OCI-M1 (cell line): ENCODE measurements at regions not wholly inside any gene's neighbourhood (a gene's known extent, or its start where the extent isn't known, plus 50 kb on each side); places are given as distances from the start of the nearest gene placed in this dataset.
A peak's percentile ranks its signal among the peaks of the same experiment; 100 is the strongest.

Experiments used
- DNase-seq: peaks from one replicate; lab custom pipeline; 2025; lab: John Stamatoyannopoulos, UW

GRCh38 chr12:126189856-126190255 is 1124.6 kb downstream of the AACS start:
- DNase-seq = no peak

DNA sequence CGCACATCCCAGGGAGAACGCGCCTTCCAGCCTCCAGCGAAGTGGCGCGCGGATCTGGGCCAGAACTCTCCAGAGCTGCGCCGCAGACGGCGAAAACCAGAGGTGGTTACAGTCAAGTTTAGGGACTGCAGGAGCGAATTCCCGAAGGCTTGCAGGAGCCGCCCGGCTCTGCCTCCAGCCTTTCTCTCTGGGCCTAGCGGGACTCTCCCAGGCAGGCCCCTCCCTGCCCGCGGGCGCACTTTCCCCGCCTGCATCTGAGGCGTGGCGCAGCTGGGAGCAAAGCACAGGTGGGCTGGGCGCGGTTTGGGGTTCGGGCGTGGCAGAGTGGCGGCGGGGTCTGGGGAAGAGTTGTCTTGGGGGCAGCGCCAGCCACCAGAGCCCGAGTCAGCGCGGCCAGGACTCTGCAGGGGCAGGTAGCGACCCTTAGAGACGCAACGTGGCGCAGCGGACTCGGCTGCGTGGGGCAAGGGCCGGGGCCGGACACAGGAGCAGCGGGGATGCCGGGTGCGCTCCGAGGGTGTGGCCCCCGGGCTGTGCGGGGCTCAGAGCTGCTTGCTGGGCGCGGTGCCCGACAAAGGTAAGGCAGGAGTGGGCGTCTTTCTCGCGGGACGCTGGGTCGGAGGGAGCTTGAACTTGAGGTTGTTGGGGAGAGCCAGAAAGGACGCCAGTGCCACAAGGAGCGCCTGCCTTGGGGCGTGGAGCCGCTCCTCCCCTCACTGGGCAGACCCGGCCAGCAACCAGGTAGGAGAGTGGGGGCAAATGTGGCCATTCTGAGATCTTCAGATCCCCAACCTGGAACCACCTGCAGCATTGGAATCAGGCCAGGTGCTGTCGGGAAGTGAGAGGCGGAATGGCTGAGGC is 1126.0 kb downstream of the AACS start:
- DNase-seq = no peak

DNA sequence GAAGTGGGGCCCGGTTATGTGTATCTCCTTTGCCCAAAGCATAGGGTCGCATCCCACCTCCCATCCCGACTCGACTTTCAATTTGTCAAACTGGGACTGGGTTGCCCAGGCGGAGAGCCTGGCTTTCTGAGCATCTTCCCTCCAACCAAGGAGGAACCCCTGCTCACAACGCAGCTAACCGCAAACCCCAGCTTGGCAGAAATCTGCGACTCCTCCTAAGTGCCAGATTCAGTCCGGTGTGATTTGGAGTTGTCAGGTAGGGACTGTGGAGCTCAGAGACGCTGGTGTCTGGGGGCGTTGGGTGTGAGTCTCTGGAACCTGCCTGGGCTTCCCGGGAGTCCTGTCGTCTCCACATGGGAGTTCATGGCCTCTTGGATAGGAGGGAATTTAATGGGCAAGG is 1126.7 kb downstream of the AACS start:
- no peak for DNase-seq

- peak; percentile 9 for DNase-seq
These were observed 1128.0 kb downstream of the AACS start for GRCh38 chr12:126193190-126193589.

DNA sequence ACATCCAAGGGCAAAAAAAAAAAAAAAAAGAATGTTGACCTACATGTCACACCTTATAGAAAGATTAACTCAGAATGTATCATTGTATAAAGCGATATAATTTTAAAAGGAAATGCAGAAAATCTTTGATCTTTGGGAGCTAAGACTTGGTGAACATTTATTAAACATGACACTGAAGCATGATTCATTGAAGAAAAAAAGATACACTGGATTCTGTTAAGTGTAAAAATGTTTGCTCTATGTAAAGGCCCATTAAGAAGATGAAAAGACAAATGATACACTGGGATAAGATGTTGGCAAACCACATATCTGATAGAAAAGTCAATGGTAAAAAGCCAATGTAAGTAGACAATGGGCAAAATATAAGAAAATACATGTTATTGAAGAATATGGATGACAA is 1131.0 kb downstream of the AACS start:
- DNase-seq = no peak

DNA sequence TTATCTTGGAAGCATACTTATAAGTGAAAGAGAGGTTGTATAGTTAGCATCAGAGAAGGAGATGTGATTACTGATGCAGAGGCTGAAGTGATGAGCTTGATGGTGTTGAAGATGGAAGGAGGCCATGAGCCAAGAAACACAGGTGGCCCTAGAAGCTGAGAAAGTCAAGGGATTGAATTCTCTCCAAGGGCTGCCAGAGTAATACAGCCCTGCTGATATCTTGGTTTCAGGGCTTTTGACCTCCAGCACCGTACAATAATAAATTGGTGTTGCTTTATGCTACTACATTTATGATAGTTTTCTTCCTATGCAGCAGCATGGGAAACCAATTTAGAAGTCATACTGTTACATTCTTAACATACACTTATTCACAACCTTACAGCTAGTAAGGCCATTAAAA is 1133.3 kb downstream of the AACS start:
- no peak for DNase-seq

GRCh38 chr12:126198966-126199692 is 1133.9 kb downstream of the AACS start:
- DNase-seq = no peak

DNA sequence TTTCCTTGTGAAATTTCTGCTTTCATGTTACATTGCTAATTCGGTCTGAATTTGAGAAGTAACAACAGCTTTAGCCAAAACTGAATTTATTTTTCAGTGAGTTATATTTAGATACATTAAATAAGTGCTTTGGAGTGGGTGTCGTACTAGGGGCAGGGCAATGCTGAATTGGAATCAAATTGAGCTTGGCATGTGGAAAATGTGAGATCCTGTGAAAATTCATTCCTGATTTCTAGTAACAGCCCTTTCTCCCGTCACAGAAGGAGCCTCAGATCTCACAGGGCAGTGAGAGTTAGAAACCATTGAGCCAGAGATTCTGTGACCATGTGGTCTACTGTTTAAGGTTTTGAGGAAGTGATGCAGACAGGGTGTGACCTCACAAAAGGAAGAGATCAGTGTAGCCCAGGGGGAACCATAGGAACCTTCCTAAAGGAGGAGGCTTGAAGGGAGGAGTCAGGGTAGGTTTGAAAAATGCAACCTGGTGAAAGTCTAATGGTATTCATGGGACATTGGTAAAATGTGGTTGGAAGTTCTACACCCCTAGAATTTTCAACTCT is 1136.8 kb downstream of the AACS start:
- peak; percentile 25 for DNase-seq

GRCh38 chr12:126204326-126204725 is 1139.1 kb downstream of the AACS start:
- DNase-seq = no peak

DNA sequence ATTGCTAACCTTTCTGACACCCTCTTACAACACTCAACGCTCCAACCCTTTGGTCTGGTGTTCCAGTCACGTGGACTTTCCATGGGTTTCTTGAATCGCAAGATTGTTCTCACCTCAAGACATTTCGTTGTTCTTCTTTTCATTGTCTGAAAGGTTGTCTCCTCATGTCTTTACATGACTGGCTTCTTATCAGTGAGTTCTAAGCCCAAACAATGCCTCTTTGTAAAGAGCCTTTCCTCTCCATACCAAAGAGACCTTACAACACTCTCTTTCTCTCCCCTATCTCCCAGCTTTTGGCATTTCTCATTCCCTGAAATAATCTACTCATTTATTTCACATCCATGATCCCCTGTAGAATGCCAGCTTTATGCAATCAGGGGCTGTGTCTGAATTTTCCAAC is 1144.8 kb downstream of the AACS start:
- no peak for DNase-seq

DNA sequence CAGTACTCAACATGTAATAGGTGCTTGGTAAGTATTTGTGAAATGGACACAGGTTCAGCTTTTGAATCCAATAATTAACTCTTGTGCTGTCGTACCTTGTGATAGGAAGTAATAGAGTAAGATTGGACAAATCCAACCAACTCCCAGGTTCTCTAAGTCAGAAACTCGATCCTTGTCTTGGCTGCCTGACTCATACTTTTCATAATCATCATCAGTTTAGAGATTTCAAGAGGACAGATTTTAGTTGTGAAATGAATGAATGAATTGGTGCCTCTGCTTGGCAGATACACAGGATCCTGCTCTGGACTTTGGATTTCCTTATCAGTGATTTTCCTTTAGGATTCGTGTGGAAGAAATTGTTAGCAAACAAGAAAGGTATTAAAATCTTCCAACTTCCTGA is 1145.2 kb downstream of the AACS start:
- DNase-seq = no peak

- DNase-seq = no peak
These were observed 1147.6 kb downstream of the AACS start for GRCh38 chr12:126212824-126213223.

- no peak for DNase-seq
These were observed 1153.5 kb downstream of the AACS start for GRCh38 chr12:126218697-126219096.

- no peak for DNase-seq
These were observed 1153.9 kb downstream of the AACS start for GRCh38 chr12:126219139-126219538.

DNA sequence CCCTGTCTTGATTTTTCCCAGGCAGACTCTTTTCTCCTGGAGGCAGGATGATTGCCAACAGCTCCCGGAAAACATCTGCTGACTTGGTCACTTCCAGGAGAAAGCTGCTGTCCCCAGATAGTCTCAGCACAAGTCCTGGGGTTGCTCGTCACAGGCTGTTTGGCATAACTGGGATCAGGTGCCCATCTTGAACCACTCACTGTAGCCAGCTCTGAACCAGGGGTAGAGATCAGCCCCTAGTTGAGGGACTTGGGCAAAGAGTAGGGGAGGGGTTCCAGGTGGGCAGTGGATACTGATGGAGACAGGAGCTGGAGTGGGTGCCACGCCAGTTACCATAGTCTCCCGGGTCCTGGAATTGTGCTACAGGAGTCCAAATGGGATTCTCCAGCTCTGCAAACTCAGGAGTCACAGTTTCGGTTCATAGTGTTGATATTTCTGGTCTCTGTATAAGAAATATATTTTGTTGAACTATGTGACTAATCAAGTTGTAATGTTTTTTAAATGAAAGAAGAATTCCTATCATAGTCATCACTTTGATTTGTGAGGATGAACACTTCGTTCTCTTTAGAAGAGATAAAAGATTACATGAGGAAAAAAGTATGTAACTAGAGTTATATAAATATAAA is 1154.5 kb downstream of the AACS start:
- no peak for DNase-seq

DNA sequence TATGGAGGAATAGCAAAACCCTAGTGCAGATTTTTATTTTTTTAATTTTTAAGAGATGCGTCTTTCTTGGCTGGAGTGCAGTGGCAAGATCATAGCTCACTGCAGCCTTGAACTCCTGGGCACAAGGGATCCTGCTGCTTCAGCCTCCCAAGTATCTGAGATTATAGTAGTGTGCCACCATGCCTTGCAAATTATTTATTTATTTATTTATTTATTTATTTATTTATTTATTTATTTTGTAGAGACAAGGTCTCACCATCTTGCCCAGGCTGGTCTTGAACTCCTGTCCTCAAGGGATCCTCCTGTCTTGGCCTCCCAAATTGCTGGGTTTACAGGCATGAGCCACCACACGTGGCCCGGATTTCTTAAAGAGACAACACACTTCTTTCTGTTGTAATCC is 1158.8 kb downstream of the AACS start:
- no peak for DNase-seq

- DNase-seq = no peak
These were observed 1163.7 kb downstream of the AACS start for GRCh38 chr12:126228936-126229335.

DNA sequence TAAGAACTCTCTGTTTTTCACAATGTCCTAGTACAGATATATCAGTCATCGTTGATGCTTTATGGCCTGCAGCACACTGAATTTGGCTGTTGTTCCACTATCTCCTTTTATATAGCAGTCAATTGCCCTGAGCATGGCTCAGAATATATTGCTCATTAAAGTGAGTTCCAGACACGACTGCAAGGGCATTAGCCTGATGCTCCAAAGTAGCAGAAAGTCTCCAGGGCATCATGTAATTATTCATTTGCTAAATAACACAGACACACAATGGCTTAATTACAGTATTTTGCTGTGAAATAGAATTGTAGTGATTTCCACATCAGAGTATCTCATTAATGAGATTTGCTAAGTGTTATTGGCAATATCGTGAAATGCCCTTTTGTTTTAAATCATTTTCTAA is 1167.5 kb downstream of the AACS start:
- DNase-seq = no peak

GRCh38 chr12:126233625-126234024 is 1168.4 kb downstream of the AACS start:
- DNase-seq = no peak

DNA sequence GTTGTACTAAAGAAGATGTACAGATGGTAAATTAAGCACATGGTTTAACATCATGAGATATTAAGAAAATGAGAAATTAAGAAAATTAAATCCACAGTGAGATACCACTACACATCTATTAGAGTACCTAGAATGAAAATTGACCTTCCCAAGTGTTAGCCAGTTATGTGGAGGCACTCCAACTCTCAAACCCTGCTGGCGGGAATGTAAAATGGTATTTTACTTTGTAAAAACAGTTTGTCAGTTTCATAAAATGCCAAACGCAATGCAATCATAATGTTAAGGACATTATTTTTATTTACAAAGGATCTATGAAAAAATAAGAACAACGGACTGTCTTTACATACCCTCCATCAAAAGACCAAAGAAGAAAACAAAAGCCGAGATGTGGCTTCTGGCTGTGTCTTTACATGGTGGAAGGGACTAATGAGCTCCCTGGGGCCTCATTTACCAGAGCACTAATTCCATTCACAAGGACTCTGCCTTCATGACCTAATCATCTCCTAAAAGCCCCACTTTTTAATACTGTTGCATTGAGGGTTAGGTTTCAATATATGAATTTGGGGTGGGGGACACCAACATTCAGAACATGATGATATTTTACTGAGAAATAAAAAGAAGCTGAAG is 1178.7 kb downstream of the AACS start:
- DNase-seq = no peak

DNA sequence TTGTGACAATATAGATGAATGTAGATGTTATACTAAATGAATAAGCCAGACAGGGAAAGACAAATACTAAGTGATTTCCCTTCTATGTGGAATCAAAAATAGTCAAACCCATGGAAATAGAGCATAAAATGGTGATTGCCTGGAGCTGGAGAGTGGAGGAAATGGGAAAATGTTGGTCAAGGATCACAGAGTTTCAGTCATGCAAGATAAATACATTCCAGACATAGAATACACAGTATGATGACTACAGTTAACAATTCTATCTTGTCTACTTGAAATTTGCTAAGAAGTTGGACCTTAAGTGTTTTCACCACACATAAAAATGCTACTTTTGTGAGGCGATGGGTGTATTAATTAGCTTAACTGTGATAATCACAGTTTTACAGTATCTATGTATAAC is 1182.7 kb downstream of the AACS start:
- no peak for DNase-seq

DNA sequence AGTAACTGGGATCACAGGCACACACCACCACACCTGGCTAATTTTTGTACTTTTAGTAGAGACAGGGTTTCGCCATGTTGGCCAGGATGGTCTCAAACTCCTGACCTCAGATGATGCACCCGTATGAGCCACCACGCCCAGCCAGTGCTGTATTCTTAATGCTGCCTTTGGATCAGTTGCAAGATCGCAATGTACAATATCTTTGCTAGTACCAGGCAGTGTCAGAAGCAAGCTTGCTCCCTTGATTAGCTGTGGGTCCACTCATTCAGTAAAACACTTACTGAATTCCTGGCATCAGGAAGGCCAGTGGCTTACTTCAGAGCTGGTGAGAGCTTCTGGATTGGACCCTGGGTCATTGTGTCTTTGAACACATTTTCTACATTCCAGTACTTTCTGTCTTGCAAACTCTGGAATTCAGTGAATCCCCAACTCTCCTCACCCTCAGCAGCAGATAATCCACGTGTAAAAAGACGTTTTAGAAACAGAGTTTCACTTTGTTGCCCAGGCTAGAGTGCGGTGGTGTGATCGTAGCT is 1183.7 kb downstream of the AACS start:
- no peak for DNase-seq
